Right kidney (tissue), 1 donor: ENCODE measurements at regions not wholly inside any gene's neighbourhood (a gene's known extent, or its start where the extent isn't known, plus 50 kb on each side); places are given as distances from the start of the nearest gene placed in this dataset.

ENCODE experiments used
- DNase-seq: peaks from one replicate; pipeline ENCODE4 v3.0.0-alpha.2; 2016

GRCh38 chr7:25894002-25894901 is 257.7 kb upstream of the NFE2L3 start:
- DNase-seq, result no peak

GRCh38 chr7:25894902-25895791 is 256.9 kb upstream of the NFE2L3 start:
- DNase-seq, result peak; percentile 83

- no peak for DNase-seq
Measured at GRCh38 chr7:25895792-25896171, 256.2 kb upstream of the NFE2L3 start.

- DNase-seq, result no peak
Measured at GRCh38 chr7:25897261-25897782, 254.7 kb upstream of the NFE2L3 start.

GRCh38 chr7:25900245-25900644 is 251.8 kb upstream of the NFE2L3 start:
- DNase-seq, result no peak

GRCh38 chr7:25900877-25901276 is 251.1 kb upstream of the NFE2L3 start:
- DNase-seq, result no peak

- DNase-seq, result no peak
Measured at GRCh38 chr7:25901658-25902057, 250.3 kb upstream of the NFE2L3 start.

GRCh38 chr7:25906003-25906402 is 246.0 kb upstream of the NFE2L3 start:
- no peak for DNase-seq

GRCh38 chr7:25906760-25907159 is 245.2 kb upstream of the NFE2L3 start:
- DNase-seq, result no peak

- no peak for DNase-seq
Measured at GRCh38 chr7:25907214-25907613, 244.8 kb upstream of the NFE2L3 start.

- DNase-seq, result no peak
Measured at GRCh38 chr7:25907731-25908130, 244.3 kb upstream of the NFE2L3 start.

GRCh38 chr7:25908154-25908949 is 243.6 kb upstream of the NFE2L3 start:
- no peak for DNase-seq

GRCh38 chr7:25911738-25912607 is 240.0 kb upstream of the NFE2L3 start:
- no peak for DNase-seq

- DNase-seq, result no peak
Measured at GRCh38 chr7:25913598-25914224, 238.3 kb upstream of the NFE2L3 start.

GRCh38 chr7:25918731-25919130 is 233.3 kb upstream of the NFE2L3 start:
- no peak for DNase-seq

- no peak for DNase-seq
Measured at GRCh38 chr7:25922296-25922695, 229.7 kb upstream of the NFE2L3 start.

- no peak for DNase-seq
Measured at GRCh38 chr7:25923741-25924460, 228.1 kb upstream of the NFE2L3 start.

GRCh38 chr7:25926009-25926408 is 226.0 kb upstream of the NFE2L3 start:
- no peak for DNase-seq

- no peak for DNase-seq
Measured at GRCh38 chr7:25926451-25926850, 225.5 kb upstream of the NFE2L3 start.
